NCI-H2107 (cell line): ENCODE measurements at regions not wholly inside any gene's neighbourhood (a gene's known extent, or its start where the extent isn't known, plus 50 kb on each side); places are given as distances from the start of the nearest gene placed in this dataset.

Source experiments
- DNase-seq: peaks from one replicate; lab custom pipeline; 2025; lab: John Stamatoyannopoulos, UW

DNA sequence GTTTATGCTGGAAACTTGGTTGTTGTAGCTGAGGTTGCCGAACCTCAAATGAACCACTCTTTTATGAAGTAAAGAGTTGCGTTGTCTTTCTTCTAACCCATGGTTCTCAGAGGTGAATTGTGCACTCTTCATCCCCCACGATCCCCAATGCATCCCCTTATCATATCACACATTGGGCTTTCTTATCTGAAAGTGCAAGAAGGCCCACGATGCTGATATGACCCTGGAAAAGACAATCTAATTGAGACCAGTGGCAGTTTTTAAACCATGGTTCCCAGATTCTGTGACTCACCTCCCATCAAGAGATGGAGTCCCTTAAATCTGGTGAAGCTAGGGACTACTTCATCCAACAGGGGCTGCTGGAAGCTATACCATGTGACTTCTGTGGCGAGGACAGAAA, 156.3 kb upstream of the IRX3 start:
- DNase-seq, result no peak

- DNase-seq, result no peak
These were observed 151.9 kb upstream of the IRX3 start for GRCh38 chr16:54438469-54438868.

DNA sequence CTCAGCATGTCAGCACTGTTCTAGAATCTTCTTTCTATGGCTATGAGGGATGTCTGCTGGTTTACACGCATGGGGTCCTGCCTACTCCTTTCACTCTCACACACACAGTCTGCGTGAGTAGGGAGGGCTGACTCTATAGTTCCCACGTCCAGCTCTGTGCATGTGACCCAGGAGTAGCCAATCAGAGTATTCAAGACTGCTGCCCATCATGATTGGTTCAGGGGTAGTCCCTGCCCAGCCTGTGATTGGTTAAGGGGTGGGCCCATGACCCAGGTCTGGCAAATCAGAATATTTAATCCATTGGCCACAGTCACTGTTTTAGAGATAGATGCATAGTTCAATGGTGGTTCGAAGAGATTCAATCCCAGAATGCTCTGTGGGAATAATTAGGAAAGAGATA, 151.3 kb upstream of the IRX3 start:
- DNase-seq, result no peak

- no peak for DNase-seq
These were observed 150.8 kb upstream of the IRX3 start for GRCh38 chr16:54437401-54437800.

DNA sequence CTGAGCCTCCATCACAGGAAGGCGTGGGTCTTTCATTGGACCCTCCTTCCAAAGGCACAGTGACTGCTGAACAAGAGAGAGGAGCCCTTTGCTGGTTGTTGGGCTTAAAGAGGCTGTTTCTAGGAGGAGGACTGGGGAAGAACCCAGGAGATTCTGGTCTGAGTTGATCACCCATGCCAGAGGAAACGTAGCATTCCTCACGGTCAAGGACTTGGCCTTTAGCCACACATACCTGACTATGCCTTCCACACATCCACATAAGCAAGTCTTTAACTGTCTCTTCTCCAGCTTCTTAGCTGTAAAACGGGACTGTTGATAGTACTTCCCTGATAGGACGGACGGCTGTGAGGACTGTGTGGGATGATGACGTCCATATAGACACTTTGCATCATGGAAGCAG, 149.8 kb upstream of the IRX3 start:
- no peak for DNase-seq

GRCh38 chr16:54434859-54435258, 148.3 kb upstream of the IRX3 start:
- DNase-seq, result no peak

- no peak for DNase-seq
These were observed 146.3 kb upstream of the IRX3 start for GRCh38 chr16:54432897-54433229.

GRCh38 chr16:54431997-54432896, 145.7 kb upstream of the IRX3 start:
- DNase-seq, result no peak

GRCh38 chr16:54431041-54431996, 144.7 kb upstream of the IRX3 start:
- DNase-seq, result no peak

DNA sequence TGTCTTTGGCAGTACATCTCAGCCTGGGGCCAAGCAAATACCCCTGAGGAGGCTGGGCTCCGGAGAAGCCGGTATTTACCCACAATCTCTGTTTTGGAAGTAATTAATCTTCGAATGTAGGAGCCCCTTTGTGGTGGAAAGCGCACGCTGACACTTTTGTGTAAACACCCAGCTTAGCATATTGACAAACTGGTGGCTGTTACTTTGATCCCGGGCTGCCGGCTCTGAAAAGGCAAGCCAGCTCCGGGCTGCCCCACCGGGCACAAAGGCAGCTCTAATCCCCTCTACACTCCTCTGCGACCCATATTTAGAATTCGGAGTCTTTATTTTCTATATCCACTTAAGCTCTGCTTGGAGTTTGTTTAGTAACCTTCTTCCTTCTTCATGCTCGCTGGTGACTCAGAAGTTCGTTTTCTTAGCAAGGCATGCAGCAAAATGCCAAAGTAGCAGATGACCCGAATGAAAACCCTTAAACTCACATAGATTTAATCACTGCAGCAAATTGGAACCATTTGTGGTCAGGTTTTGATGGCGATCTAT, 144.0 kb upstream of the IRX3 start:
- DNase-seq, result no peak

- DNase-seq, result no peak
These were observed 142.4 kb upstream of the IRX3 start for GRCh38 chr16:54429029-54429428.

DNA sequence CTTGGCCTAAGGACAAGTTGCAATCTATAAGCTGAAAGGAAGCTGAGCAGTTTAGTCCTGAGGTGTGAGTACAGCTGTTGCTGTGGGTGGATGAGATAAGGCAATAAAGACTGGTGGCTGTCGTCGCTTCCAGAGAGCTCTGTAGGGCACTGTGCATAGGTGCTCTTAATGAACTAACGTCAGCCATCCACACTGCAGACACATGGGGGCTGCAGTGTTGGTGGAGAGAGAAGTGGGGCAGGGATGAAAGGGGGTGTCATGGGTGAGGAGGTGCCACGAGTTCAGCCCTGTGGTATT, 139.9 kb upstream of the IRX3 start:
- no peak for DNase-seq

DNA sequence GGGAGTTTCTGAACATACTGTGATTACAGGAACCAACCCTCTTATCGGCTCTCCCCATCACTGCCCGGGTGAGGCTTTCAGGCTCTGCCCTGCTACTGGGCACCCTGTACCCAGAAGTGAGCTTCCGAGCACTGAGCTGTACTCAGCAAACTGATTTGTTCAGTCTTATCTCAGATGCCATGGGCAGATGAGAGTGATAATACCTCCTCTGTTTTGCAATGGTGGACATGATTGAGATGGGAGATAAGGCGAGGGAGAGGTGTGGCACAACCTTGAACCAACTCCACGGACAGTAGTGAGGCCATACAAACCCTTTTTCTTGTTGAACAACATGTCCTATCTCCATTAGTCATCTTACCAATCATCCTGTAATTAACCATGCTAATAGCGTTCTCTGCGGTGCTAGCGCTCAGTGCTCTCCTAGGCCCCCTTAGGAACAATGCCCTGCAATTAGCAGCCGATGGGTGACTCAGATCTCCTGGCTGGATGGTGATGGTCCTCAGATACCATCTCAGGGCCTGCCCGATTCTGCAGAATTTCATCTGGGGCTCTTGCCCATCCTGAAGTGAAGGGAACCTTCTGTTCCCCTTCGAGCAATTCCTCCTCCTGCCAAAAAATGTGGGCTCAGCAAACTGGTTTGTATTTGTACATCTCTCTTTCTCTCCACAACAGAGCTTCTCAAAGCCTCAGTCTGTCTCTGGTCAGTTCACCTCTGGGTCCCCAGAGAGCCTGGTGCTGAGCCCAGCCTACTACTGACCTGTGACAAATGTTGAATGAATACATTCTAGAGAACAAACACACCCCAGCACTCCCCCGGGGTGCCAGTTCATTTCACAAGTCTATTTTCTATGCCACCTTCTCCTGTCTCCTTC, 139.3 kb upstream of the IRX3 start:
- no peak for DNase-seq

- DNase-seq, result no peak
These were observed 138.5 kb upstream of the IRX3 start for GRCh38 chr16:54425068-54425467.

DNA sequence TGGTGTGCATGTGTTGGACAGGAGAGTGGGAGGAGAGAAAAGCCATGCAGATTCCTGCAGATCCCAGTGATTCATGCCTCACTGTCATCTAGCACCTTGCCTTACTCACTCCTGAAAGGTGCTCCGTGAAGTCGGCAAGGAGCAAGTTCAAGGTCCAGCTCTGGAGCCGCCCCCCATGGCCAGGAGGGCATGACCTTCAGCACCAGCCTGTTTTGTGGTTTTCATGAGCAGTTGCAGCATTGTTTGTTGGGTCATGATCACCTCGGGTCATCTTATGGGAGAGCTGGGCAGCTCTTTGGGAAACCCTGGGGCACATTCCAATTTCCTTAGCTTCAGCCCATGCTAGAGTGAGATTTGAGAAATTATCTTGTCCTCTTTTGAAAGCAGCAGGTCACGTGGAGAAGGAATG, 137.5 kb upstream of the IRX3 start:
- DNase-seq, result no peak

DNA sequence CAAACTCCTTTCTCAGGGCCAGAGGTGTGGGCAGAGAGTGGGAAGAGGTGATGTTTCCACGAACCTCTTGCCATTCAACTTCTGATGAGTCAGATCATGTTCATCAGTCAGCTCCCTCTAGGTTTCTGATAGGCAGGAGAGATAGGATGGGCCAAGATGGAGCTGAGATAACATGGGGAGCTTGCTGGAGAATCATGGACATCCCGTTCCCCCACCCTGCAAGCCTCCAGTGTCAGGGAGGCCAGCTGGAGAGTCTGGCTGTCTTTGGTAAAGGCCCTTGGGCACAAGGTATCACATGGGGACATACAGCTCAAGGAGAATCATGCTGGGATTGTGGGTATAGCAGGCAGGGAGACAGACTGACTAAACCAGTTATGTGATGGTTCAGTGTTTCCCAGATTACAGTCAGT, 136.0 kb upstream of the IRX3 start:
- DNase-seq, result no peak

- DNase-seq, result no peak
These were observed 135.6 kb upstream of the IRX3 start for GRCh38 chr16:54422159-54422558.

- no peak for DNase-seq
These were observed 134.6 kb upstream of the IRX3 start for GRCh38 chr16:54421220-54421619.

DNA sequence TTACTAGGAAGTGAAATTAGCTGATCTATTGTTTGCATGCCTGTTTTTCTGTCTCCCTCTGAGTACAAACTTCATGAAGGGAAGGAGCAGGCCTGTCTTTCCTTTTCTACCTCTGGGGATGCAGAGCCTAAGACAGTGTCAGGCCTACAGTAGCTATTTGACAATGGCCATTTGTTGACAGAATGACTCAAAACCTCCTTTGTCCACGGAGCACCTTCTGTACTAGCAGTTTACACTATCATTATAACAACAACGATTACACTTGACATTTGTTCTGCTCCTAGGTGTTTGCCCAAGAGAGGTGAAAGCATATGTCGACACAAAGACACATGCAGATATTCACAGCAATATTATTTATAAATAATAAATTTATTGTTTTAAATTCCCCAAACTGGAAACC, 132.3 kb upstream of the IRX3 start:
- no peak for DNase-seq

- DNase-seq, result no peak
These were observed 130.8 kb upstream of the IRX3 start for GRCh38 chr16:54417384-54417783.

- no peak for DNase-seq
These were observed 128.1 kb upstream of the IRX3 start for GRCh38 chr16:54414671-54415070.
